GM12891 (cell line): ENCODE measurements at regions not wholly inside any gene's neighbourhood (a gene's known extent, or its start where the extent isn't known, plus 50 kb on each side); places are given as distances from the start of the nearest gene placed in this dataset.

ENCODE experiments used
- POLR2A ChIP-seq: IDR thresholded peaks from 2 replicates; pipeline ENCODE4 v1.6.1; 2011; ENCODE audit warnings: low read depth, low read length, control low read depth
- TAF1 ChIP-seq: IDR thresholded peaks from 2 replicates; pipeline ENCODE4 v1.6.1; 2011; ENCODE audit warnings: low read depth, low read length, control low read depth

- TF ChIP-seq POLR2A (no peak), TAF1 (no peak)
Measured at GRCh38 chr10:101290431-101290830, 61.2 kb upstream of the LBX1 start.
